Sigmoid colon (tissue), 6 donors: ENCODE measurements at regions not wholly inside any gene's neighbourhood (a gene's known extent, or its start where the extent isn't known, plus 50 kb on each side); places are given as distances from the start of the nearest gene placed in this dataset.

ENCODE experiments used
- DNase-seq: peaks from one replicate; pipeline ENCODE4 v3.0.0-alpha.2; 2019
- H3K27ac ChIP-seq, 4 donors: fragments of 200-600 bp; sonication (generic); one replicate each; pipeline ENCODE4 v1.5.1; 2016 to 2019; ENCODE audit warnings: mild to moderate bottlenecking in 1 of 4
- H3K27me3 ChIP-seq, 3 donors: fragments of 200-600 bp; sonication (generic); one replicate each; pipeline ENCODE4 v1.5.1; 2019; ENCODE audit warnings: mild to moderate bottlenecking in 1 of 3
- H3K36me3 ChIP-seq, 4 donors: fragments of 200-600 bp; sonication (generic); one replicate each; pipeline ENCODE4 v1.5.1; 2016 to 2019
- H3K4me1 ChIP-seq, 4 donors: fragments of 200-600 bp; sonication (generic); one replicate each; pipeline ENCODE4 v1.5.1; 2017 to 2019
- H3K4me3 ChIP-seq, 4 donors: fragments of 200-600 bp; sonication (generic); one replicate each; pipeline ENCODE4 v1.5.1; 2017 to 2019; ENCODE audit warnings: mild to moderate bottlenecking in 2 of 4, moderate library complexity in 1 of 4
- H3K9me3 ChIP-seq, 4 donors: fragments of 200-600 bp in 3 of 4; sonication (generic) in 3 of 4; one replicate each; pipeline versions ENCODE4 v1.5.1 to v1.6.1; 2013 to 2019
- CTCF ChIP-seq, 4 experiments: fragments of 450-650 bp in 3 of 4; fragments of 200-600 bp in 1 of 4; IDR thresholded peaks; one replicate each; pipeline ENCODE4 v1.5.1; 2016 to 2019; ENCODE audit warnings: antibody characterized with exemption in 4 of 4, mild to moderate bottlenecking in 3 of 4, moderate library complexity in 2 of 4
- EP300 ChIP-seq, 4 donors: sonication (generic); formaldehyde crosslinking; IDR thresholded peaks; one replicate each; pipeline ENCODE4 v1.6.1; 2017; ENCODE audit warnings: antibody characterized with exemption in 4 of 4
- POLR2A ChIP-seq, 2 donors: fragments of 450-650 bp; IDR thresholded peaks; one replicate each; pipeline ENCODE4 v1.6.1; 2016; ENCODE audit warnings: antibody characterized with exemption in 2 of 2, mild to moderate bottlenecking in 2 of 2, moderate library complexity in 2 of 2
- POLR2AphosphoS5 ChIP-seq, 4 donors: sonication (generic); formaldehyde crosslinking; IDR thresholded peaks; one replicate each; pipeline ENCODE4 v1.6.1; 2017; ENCODE audit warnings: antibody characterized with exemption in 4 of 4
- WGBS, 2 donors: extraction: QIAGEN DNeasy Blood & Tissue Kit; methylation state at CpG; one replicate each; pipeline ENCODE4 v1.1.7; 2013; 5-methylcytosine and 5-hydroxymethylcytosine counted together
- intact Hi-C: fragments of 100-400 bp; cut with DNase I; formaldehyde crosslinking; loops from one replicate; pipeline ENCODE4 v1.15.1; 2023
- donor health status: healthy with polysubstance abuse.
- donor health status: healthy.

GRCh38 chr5:93886917-93887361 lies 145.5 kb upstream of the POU5F2 start:
- Histone ChIP-seq H3K36me3 (no peaks in the 10 kb centered on the region), H3K4me1 (peaks cover 0 to 22% (median 11%) of the 10 kb centered on the region in 4 donors), H3K4me3 (no peak overlapping the region), H3K27ac (no peak overlapping the region), H3K9me3 (no peaks in the 10 kb centered on the region), H3K27me3 (no peaks in the 10 kb centered on the region)
- intact Hi-C loops = no loop called here
- 15 to 31% methylated on average over 1 of the region's 1 CpG for WGBS, 2 donors
- no peak for DNase-seq
- TF ChIP-seq POLR2A (IDR thresholded peaks at IDR 0.05) = no peak
- TF ChIP-seq POLR2AphosphoS5 (IDR thresholded peaks at IDR 0.05) = no peak
- no peak for TF ChIP-seq CTCF (IDR thresholded peaks at IDR 0.05)
- no peak for TF ChIP-seq EP300 (IDR thresholded peaks at IDR 0.05)

GRCh38 chr5:93886098-93886806 lies 144.9 kb upstream of the POU5F2 start:
- Histone ChIP-seq H3K9me3 (no peaks in the 10 kb centered on the region), H3K36me3 (no peaks in the 10 kb centered on the region), H3K4me1 (peaks cover 0 to 16% (median 11%) of the 10 kb centered on the region in 4 donors), H3K27me3 (no peaks in the 10 kb centered on the region), H3K4me3 (no peak overlapping the region), H3K27ac (no peak overlapping the region)
- no peak for DNase-seq
- WGBS, 2 donors = 93 to 97% methylated on average over 7 of the region's 7 CpGs
- TF ChIP-seq POLR2A (IDR thresholded peaks at IDR 0.05) (no peak), CTCF (IDR thresholded peaks at IDR 0.05) (no peak), EP300 (IDR thresholded peaks at IDR 0.05) (no peak), POLR2AphosphoS5 (IDR thresholded peaks at IDR 0.05) (no peak)
- intact Hi-C loops = no loop called here

GRCh38 chr5:93884254-93884653 lies 142.9 kb upstream of the POU5F2 start:
- H3K27ac ChIP-seq = no peak overlapping the region
- H3K36me3 ChIP-seq = peaks cover 0 to 8% (median 0%) of the 10 kb centered on the region in 4 donors
- TF ChIP-seq EP300 (IDR thresholded peaks at IDR 0.05) = no peak
- TF ChIP-seq CTCF (IDR thresholded peaks at IDR 0.05) = no peak
- TF ChIP-seq POLR2A (IDR thresholded peaks at IDR 0.05) = no peak
- TF ChIP-seq POLR2AphosphoS5 (IDR thresholded peaks at IDR 0.05) = no peak
- intact Hi-C loops = no loop called here
- WGBS, 2 donors = 96 to 97% methylated on average over 1 of the region's 1 CpG
- H3K9me3 ChIP-seq = no peaks in the 10 kb centered on the region
- no peak for DNase-seq
- H3K27me3 ChIP-seq = no peaks in the 10 kb centered on the region
- H3K4me3 ChIP-seq = no peak overlapping the region
- H3K4me1 ChIP-seq = no peaks in the 10 kb centered on the region

GRCh38 chr5:93883459-93883858 lies 142.1 kb upstream of the POU5F2 start:
- peaks cover 0 to 8% (median 0%) of the 10 kb centered on the region in 4 donors for H3K36me3 ChIP-seq
- H3K4me1 ChIP-seq = no peaks in the 10 kb centered on the region
- no peak for TF ChIP-seq POLR2A (IDR thresholded peaks at IDR 0.05)
- no peak overlapping the region for H3K4me3 ChIP-seq
- intact Hi-C loops = no loop called here
- no peak overlapping the region for H3K27ac ChIP-seq
- H3K9me3 ChIP-seq = no peaks in the 10 kb centered on the region
- H3K27me3 ChIP-seq = no peaks in the 10 kb centered on the region
- no peak for DNase-seq
- 75 to 89% methylated on average over 2 of the region's 2 CpGs for WGBS, 2 donors

GRCh38 chr5:93875693-93876092 lies 134.3 kb upstream of the POU5F2 start:
- H3K27me3 ChIP-seq = no peaks in the 10 kb centered on the region
- no peak overlapping the region for H3K27ac ChIP-seq
- H3K4me3 ChIP-seq = no peak overlapping the region
- intact Hi-C loops = no loop called here
- peaks cover 0 to 4% (median 0%) of the 10 kb centered on the region in 4 donors for H3K36me3 ChIP-seq
- TF ChIP-seq POLR2AphosphoS5 (IDR thresholded peaks at IDR 0.05) (no peak), EP300 (IDR thresholded peaks at IDR 0.05) (no peak), POLR2A (IDR thresholded peaks at IDR 0.05) (no peak), CTCF (IDR thresholded peaks at IDR 0.05) (no peak)
- H3K9me3 ChIP-seq = no peaks in the 10 kb centered on the region
- no peak for DNase-seq
- peaks cover 0 to 8% (median 0%) of the 10 kb centered on the region in 4 donors for H3K4me1 ChIP-seq
- 95 to 97% methylated on average over 1 of the region's 1 CpG for WGBS, 2 donors
